Endothelial cell of umbilical vein (primary cell): ENCODE measurements at regions not wholly inside any gene's neighbourhood (a gene's known extent, or its start where the extent isn't known, plus 50 kb on each side); places are given as distances from the start of the nearest gene placed in this dataset.

Experiments
- EZH2 ChIP-seq: IDR thresholded peaks from 2 replicates; pipeline ENCODE4 v1.6.1; 2012; ENCODE audit warnings: borderline replicate concordance, low read depth, mild to moderate bottlenecking, moderate library complexity, low read length, inconsistent platforms; ENCODE audit not compliant: severe bottlenecking
- FOS ChIP-seq: IDR thresholded peaks from 2 replicates; pipeline ENCODE4 v1.6.1; 2011; ENCODE audit warnings: mild to moderate bottlenecking, low read length, moderate library complexity, borderline replicate concordance; ENCODE audit not compliant: insufficient read depth
- MAX ChIP-seq: IDR thresholded peaks from 2 replicates; pipeline ENCODE4 v1.6.1; 2011; ENCODE audit not compliant: insufficient read depth, insufficient read length
- MYC ChIP-seq: IDR thresholded peaks from one replicate; pipeline ENCODE4 v1.6.1; 2011; ENCODE audit warnings: mild to moderate bottlenecking, low read depth, low read length
- POLR2A ChIP-seq: IDR thresholded peaks from 2 replicates; pipeline ENCODE4 v1.6.1; 2012; ENCODE audit warnings: low read depth, mild to moderate bottlenecking, control low read depth, low read length
- POLR2AphosphoS5 ChIP-seq: IDR thresholded peaks from 2 replicates; pipeline ENCODE4 v1.6.1; 2012; ENCODE audit warnings: low read depth, mild to moderate bottlenecking, control low read depth, low read length, moderate library complexity; ENCODE audit not compliant: insufficient read depth
- TF ChIP-seq, protein P1 (sequence below), 2 donors: IDR thresholded peaks; 1 replicate in 1 of 2; 2 replicates in 1 of 2; pipeline ENCODE4 v1.5.1; 2011; ENCODE audit warnings: low read length in 2 of 2, mild to moderate bottlenecking in 2 of 2, moderate library complexity in 2 of 2, control low read depth in 1 of 2, inconsistent platforms in 1 of 2, low read depth in 1 of 2; ENCODE audit not compliant: insufficient read depth in 1 of 2; ENCODE audit errors: extremely low read depth in 1 of 2

GRCh38 chr6:157751547-157752200 lies 71.4 kb upstream of the SNX9 start:
- no peak for TF ChIP-seq POLR2A
- TF ChIP-seq, protein P1, sequence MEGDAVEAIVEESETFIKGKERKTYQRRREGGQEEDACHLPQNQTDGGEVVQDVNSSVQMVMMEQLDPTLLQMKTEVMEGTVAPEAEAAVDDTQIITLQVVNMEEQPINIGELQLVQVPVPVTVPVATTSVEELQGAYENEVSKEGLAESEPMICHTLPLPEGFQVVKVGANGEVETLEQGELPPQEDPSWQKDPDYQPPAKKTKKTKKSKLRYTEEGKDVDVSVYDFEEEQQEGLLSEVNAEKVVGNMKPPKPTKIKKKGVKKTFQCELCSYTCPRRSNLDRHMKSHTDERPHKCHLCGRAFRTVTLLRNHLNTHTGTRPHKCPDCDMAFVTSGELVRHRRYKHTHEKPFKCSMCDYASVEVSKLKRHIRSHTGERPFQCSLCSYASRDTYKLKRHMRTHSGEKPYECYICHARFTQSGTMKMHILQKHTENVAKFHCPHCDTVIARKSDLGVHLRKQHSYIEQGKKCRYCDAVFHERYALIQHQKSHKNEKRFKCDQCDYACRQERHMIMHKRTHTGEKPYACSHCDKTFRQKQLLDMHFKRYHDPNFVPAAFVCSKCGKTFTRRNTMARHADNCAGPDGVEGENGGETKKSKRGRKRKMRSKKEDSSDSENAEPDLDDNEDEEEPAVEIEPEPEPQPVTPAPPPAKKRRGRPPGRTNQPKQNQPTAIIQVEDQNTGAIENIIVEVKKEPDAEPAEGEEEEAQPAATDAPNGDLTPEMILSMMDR (IDR thresholded peaks at IDR 0.05; ENCODE audit: extremely low read depth in 1 of 2, insufficient read depth in 1 of 2, low read depth in 1 of 2, low read length in 2 of 2) = no peak
- TF ChIP-seq FOS = no peak
- no peak for TF ChIP-seq EZH2
- TF ChIP-seq POLR2AphosphoS5 = no peak
- no peak for TF ChIP-seq MAX
- no peak for TF ChIP-seq MYC
